ENCODE measurements at regions not wholly inside any gene's neighbourhood (a gene's known extent, or its start where the extent isn't known, plus 50 kb on each side); places are given as distances from the start of the nearest gene placed in this dataset.

- no peak overlapping the region for H3K4me3 ChIP-seq
- DNase-seq (ENCODE audit: low spot score): no peak
- H3K9me2 ChIP-seq (replicated peaks; ENCODE audit: insufficient read depth): no peaks in the 10 kb centered on the region
- WGBS (ENCODE audit: low lambda C conversion rate, missing lambda C conversion rate): 64% methylated on average over 2 of the region's 2 CpGs
- H3K27me3 ChIP-seq: no peaks in the 10 kb centered on the region
- no peaks in the 10 kb centered on the region for H3K9me3 ChIP-seq (ENCODE audit: low read depth)
- TF ChIP-seq, protein P1, sequence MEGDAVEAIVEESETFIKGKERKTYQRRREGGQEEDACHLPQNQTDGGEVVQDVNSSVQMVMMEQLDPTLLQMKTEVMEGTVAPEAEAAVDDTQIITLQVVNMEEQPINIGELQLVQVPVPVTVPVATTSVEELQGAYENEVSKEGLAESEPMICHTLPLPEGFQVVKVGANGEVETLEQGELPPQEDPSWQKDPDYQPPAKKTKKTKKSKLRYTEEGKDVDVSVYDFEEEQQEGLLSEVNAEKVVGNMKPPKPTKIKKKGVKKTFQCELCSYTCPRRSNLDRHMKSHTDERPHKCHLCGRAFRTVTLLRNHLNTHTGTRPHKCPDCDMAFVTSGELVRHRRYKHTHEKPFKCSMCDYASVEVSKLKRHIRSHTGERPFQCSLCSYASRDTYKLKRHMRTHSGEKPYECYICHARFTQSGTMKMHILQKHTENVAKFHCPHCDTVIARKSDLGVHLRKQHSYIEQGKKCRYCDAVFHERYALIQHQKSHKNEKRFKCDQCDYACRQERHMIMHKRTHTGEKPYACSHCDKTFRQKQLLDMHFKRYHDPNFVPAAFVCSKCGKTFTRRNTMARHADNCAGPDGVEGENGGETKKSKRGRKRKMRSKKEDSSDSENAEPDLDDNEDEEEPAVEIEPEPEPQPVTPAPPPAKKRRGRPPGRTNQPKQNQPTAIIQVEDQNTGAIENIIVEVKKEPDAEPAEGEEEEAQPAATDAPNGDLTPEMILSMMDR (IDR thresholded peaks at IDR 0.05; ENCODE audit: poor library complexity): no peak
- TF ChIP-seq EZH2phosphoT487 (IDR thresholded peaks at IDR 0.05; ENCODE audit: low read depth, severe bottlenecking, unreplicated experiment): no peak
- no peak for TF ChIP-seq EZH2 (IDR thresholded peaks at IDR 0.05; ENCODE audit: borderline replicate concordance)
- H4K20me1 ChIP-seq (ENCODE audit: insufficient read depth, poor library complexity, severe bottlenecking): no peaks in the 10 kb centered on the region
- no peaks in the 10 kb centered on the region for H3K4me1 ChIP-seq (ENCODE audit: insufficient read depth)
- no peak overlapping the region for H3K4me2 ChIP-seq
- H3K27ac ChIP-seq: no peak overlapping the region
- H3K79me2 ChIP-seq: no peaks in the 10 kb centered on the region
- H3K36me3 ChIP-seq (replicated peaks; ENCODE audit: insufficient read depth, low read depth): no peaks in the 10 kb centered on the region
- H2AFZ ChIP-seq: no peak overlapping the region
Measured at GRCh38 chr12:85523197-85523596, 243.2 kb downstream of the ALX1 start.

DNA sequence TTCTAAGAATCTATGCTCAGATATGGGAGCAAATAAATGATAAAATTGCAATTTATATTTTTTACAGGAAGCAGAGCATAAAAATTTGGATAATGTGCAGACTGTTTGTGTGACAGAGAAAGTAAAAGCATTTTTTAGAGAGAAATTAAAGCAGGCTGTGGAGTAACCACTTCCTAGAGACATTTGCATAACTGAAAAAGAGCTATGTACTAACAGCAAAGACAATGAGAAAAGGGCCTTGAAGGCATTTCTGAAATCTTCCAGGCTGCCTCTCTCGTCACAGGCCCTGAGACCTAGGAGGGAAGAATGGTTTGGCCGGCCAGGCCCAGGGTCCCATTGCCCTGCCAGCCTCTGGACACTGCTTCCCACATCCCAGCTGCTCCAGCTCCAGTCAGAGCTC lies 247.2 kb downstream of the ALX1 start:
- no peaks in the 10 kb centered on the region for H3K36me3 ChIP-seq (replicated peaks; ENCODE audit: insufficient read depth, low read depth)
- WGBS (ENCODE audit: low lambda C conversion rate, missing lambda C conversion rate): 70% methylated on average over 2 of the region's 2 CpGs
- no peaks in the 10 kb centered on the region for H3K27me3 ChIP-seq
- no peaks in the 10 kb centered on the region for H3K9me3 ChIP-seq (ENCODE audit: low read depth)
- H3K9me2 ChIP-seq (replicated peaks; ENCODE audit: insufficient read depth): no peaks in the 10 kb centered on the region
- H3K79me2 ChIP-seq: no peaks in the 10 kb centered on the region
- H2AFZ ChIP-seq: no peak overlapping the region
- H3K27ac ChIP-seq: no peak overlapping the region
- no peak for DNase-seq (ENCODE audit: low spot score)
- H3K4me2 ChIP-seq: no peak overlapping the region
- no peaks in the 10 kb centered on the region for H3K4me1 ChIP-seq (ENCODE audit: insufficient read depth)
- H3K4me3 ChIP-seq: no peak overlapping the region
- no peak for TF ChIP-seq EZH2phosphoT487 (IDR thresholded peaks at IDR 0.05; ENCODE audit: low read depth, severe bottlenecking, unreplicated experiment)
- no peak for TF ChIP-seq EZH2 (IDR thresholded peaks at IDR 0.05; ENCODE audit: borderline replicate concordance)
- TF ChIP-seq, protein P1 (IDR thresholded peaks at IDR 0.05; ENCODE audit: poor library complexity): no peak
- no peaks in the 10 kb centered on the region for H4K20me1 ChIP-seq (ENCODE audit: insufficient read depth, poor library complexity, severe bottlenecking)

GRCh38 chr12:85529896-85530295 lies 249.9 kb downstream of the ALX1 start:
- no peak overlapping the region for H2AFZ ChIP-seq
- no peaks in the 10 kb centered on the region for H3K36me3 ChIP-seq (replicated peaks; ENCODE audit: insufficient read depth, low read depth)
- no peaks in the 10 kb centered on the region for H3K4me1 ChIP-seq (ENCODE audit: insufficient read depth)
- no peak overlapping the region for H3K4me3 ChIP-seq
- H3K9me3 ChIP-seq (ENCODE audit: low read depth): no peaks in the 10 kb centered on the region
- DNase-seq (ENCODE audit: low spot score): no peak
- WGBS (ENCODE audit: low lambda C conversion rate, missing lambda C conversion rate): 92% methylated on average over 1 of the region's 1 CpG
- no peaks in the 10 kb centered on the region for H4K20me1 ChIP-seq (ENCODE audit: insufficient read depth, poor library complexity, severe bottlenecking)
- H3K9me2 ChIP-seq (replicated peaks; ENCODE audit: insufficient read depth): no peaks in the 10 kb centered on the region
- no peaks in the 10 kb centered on the region for H3K27me3 ChIP-seq
- TF ChIP-seq EZH2phosphoT487 (IDR thresholded peaks at IDR 0.05; ENCODE audit: low read depth, severe bottlenecking, unreplicated experiment): no peak
- TF ChIP-seq, protein P1 (IDR thresholded peaks at IDR 0.05; ENCODE audit: poor library complexity): no peak
- TF ChIP-seq EZH2 (IDR thresholded peaks at IDR 0.05; ENCODE audit: borderline replicate concordance): no peak
- no peaks in the 10 kb centered on the region for H3K79me2 ChIP-seq
- H3K27ac ChIP-seq: peak overlapping the region; percentile 83
- H3K4me2 ChIP-seq: peak overlapping the region; percentile 1

GRCh38 chr12:85530456-85530855 lies 250.4 kb downstream of the ALX1 start:
- Histone ChIP-seq H3K27me3 (no peaks in the 10 kb centered on the region), H4K20me1 (ENCODE audit: insufficient read depth, poor library complexity, severe bottlenecking) (no peaks in the 10 kb centered on the region), H3K9me3 (ENCODE audit: low read depth) (no peaks in the 10 kb centered on the region), H3K27ac (peak overlapping the region; percentile 83), H3K4me2 (peak overlapping the region; percentile 1), H2AFZ (no peak overlapping the region), H3K4me1 (ENCODE audit: insufficient read depth) (no peaks in the 10 kb centered on the region), H3K4me3 (no peak overlapping the region), H3K79me2 (no peaks in the 10 kb centered on the region), H3K9me2 (replicated peaks; ENCODE audit: insufficient read depth) (no peaks in the 10 kb centered on the region), H3K36me3 (replicated peaks; ENCODE audit: insufficient read depth, low read depth) (no peaks in the 10 kb centered on the region)
- 82% methylated on average over 4 of the region's 4 CpGs for WGBS (ENCODE audit: low lambda C conversion rate, missing lambda C conversion rate)
- TF ChIP-seq, protein P1 (IDR thresholded peaks at IDR 0.05; ENCODE audit: poor library complexity): no peak
- no peak for TF ChIP-seq EZH2 (IDR thresholded peaks at IDR 0.05; ENCODE audit: borderline replicate concordance)
- no peak for TF ChIP-seq EZH2phosphoT487 (IDR thresholded peaks at IDR 0.05; ENCODE audit: low read depth, severe bottlenecking, unreplicated experiment)
- DNase-seq (ENCODE audit: low spot score): peak; percentile 24
